Astrocyte of the cerebellum (primary cell): ENCODE measurements at regions not wholly inside any gene's neighbourhood (a gene's known extent, or its start where the extent isn't known, plus 50 kb on each side); places are given as distances from the start of the nearest gene placed in this dataset.

ENCODE experiments used
- DNase-seq: peaks from one replicate; pipeline ENCODE4 v3.0.0-alpha.2; 2011; ENCODE audit warnings: low read depth
- H3K4me3 ChIP-seq: 2 replicates; pipeline ENCODE4 v1.5.1; 2011; ENCODE audit warnings: mild to moderate bottlenecking, low read depth, low read length, moderate library complexity
- CTCF ChIP-seq: IDR thresholded peaks from 2 replicates; pipeline ENCODE4 v1.5.1; 2012; ENCODE audit warnings: low read length, low read depth, moderate library complexity, mild to moderate bottlenecking; ENCODE audit errors: missing control alignments
- in situ Hi-C: cut with HindIII; loops from 2 replicates; pipeline ENCODE4 v1.10.0; 2017; ENCODE audit warnings: low sequenced_read_pairs

GRCh38 chr20:12269579-12269978, 351.9 kb downstream of the BTBD3 start:
- DNase-seq, result no peak
- no peak overlapping the region for H3K4me3 ChIP-seq
- TF ChIP-seq CTCF, result no peak
- in situ Hi-C loops, result no loop called here

GRCh38 chr20:12270863-12271262, 353.2 kb downstream of the BTBD3 start:
- TF ChIP-seq CTCF, result no peak
- in situ Hi-C loops, result no loop called here
- no peak overlapping the region for H3K4me3 ChIP-seq
- no peak for DNase-seq

GRCh38 chr20:12276011-12276673, 358.4 kb downstream of the BTBD3 start:
- DNase-seq, result no peak
- H3K4me3 ChIP-seq, result no peak overlapping the region
- in situ Hi-C loops, result no loop called here
- TF ChIP-seq CTCF, result no peak

GRCh38 chr20:12287575-12287974, 369.9 kb downstream of the BTBD3 start:
- in situ Hi-C loops, result no loop called here
- H3K4me3 ChIP-seq, result no peak overlapping the region
- no peak for DNase-seq
- TF ChIP-seq CTCF, result peak; percentile 10

- TF ChIP-seq CTCF, result no peak
- H3K4me3 ChIP-seq, result no peak overlapping the region
- in situ Hi-C loops, result no loop called here
- no peak for DNase-seq
These were observed 371.8 kb downstream of the BTBD3 start for GRCh38 chr20:12289465-12289864.

- H3K4me3 ChIP-seq, result no peak overlapping the region
- no peak for DNase-seq
- in situ Hi-C loops, result no loop called here
- TF ChIP-seq CTCF, result no peak
These were observed 373.7 kb downstream of the BTBD3 start for GRCh38 chr20:12291386-12291785.
